H54 (cell line): ENCODE measurements at regions not wholly inside any gene's neighbourhood (a gene's known extent, or its start where the extent isn't known, plus 50 kb on each side); places are given as distances from the start of the nearest gene placed in this dataset.

Experiments
- DNase-seq: peaks from one replicate; pipeline ENCODE4 v3.0.0; 2011; ENCODE audit warnings: low spot score, mixed read lengths; ENCODE audit not compliant: insufficient read length
- FAIRE-seq: peaks from 3 replicates; lab custom pipeline; 2011; peaks lifted over from hg19 to GRCh38; lab: Jason Lieb, UNC
- POLR2A ChIP-seq: IDR thresholded peaks from 2 replicates; pipeline ENCODE4 v1.6.1; 2011; ENCODE audit warnings: low read depth, mild to moderate bottlenecking, low read length

GRCh38 chr5:109917154-109917546, 227.4 kb downstream of the MAN2A1 start:
- no peak for DNase-seq
- no peak for TF ChIP-seq POLR2A
- FAIRE-seq: no peak

GRCh38 chr5:109917966-109918365, 228.2 kb downstream of the MAN2A1 start:
- TF ChIP-seq POLR2A: no peak
- DNase-seq: no peak
- no peak for FAIRE-seq

GRCh38 chr5:109920736-109921135, 231.0 kb downstream of the MAN2A1 start:
- no peak for FAIRE-seq
- DNase-seq: no peak
- no peak for TF ChIP-seq POLR2A

GRCh38 chr5:109921735-109922380, 232.1 kb downstream of the MAN2A1 start:
- FAIRE-seq: no peak
- DNase-seq: no peak
- TF ChIP-seq POLR2A: no peak

- no peak for DNase-seq
- TF ChIP-seq POLR2A: no peak
- no peak for FAIRE-seq
These were observed 232.8 kb downstream of the MAN2A1 start for GRCh38 chr5:109922381-109922995.

GRCh38 chr5:109923205-109923604, 233.5 kb downstream of the MAN2A1 start:
- no peak for FAIRE-seq

GRCh38 chr5:109924237-109925107, 234.7 kb downstream of the MAN2A1 start:
- no peak for FAIRE-seq
- DNase-seq: no peak
- TF ChIP-seq POLR2A: no peak

More at GRCh38 chr5:109923205-109923604, 233.5 kb downstream of the MAN2A1 start:
- no peak for TF ChIP-seq POLR2A
- DNase-seq: no peak

GRCh38 chr5:109927639-109928038, 237.9 kb downstream of the MAN2A1 start:
- DNase-seq (no peak), FAIRE-seq (no peak)
- TF ChIP-seq POLR2A: no peak

GRCh38 chr5:109928046-109928445, 238.3 kb downstream of the MAN2A1 start:
- no peak for DNase-seq
- TF ChIP-seq POLR2A: no peak
- no peak for FAIRE-seq

- DNase-seq: no peak
- FAIRE-seq: no peak
- TF ChIP-seq POLR2A: no peak
These were observed 239.1 kb downstream of the MAN2A1 start for GRCh38 chr5:109928811-109929210.

GRCh38 chr5:109929376-109929775, 239.6 kb downstream of the MAN2A1 start:
- FAIRE-seq (no peak), DNase-seq (no peak)
- TF ChIP-seq POLR2A: no peak

- no peak for DNase-seq
- TF ChIP-seq POLR2A: no peak
- no peak for FAIRE-seq
These were observed 240.2 kb downstream of the MAN2A1 start for GRCh38 chr5:109929911-109930310.

- FAIRE-seq: no peak
- TF ChIP-seq POLR2A: no peak
- no peak for DNase-seq
These were observed 241.5 kb downstream of the MAN2A1 start for GRCh38 chr5:109931049-109931780.
